WERI-Rb-1 (cell line): ENCODE measurements at regions not wholly inside any gene's neighbourhood (a gene's known extent, or its start where the extent isn't known, plus 50 kb on each side); places are given as distances from the start of the nearest gene placed in this dataset.

Source experiments
- DNase-seq: peaks from one replicate; pipeline ENCODE4 v3.0.0-alpha.2; 2020
- H3K27ac ChIP-seq: fragments of 250-450 bp; sonication (Bioruptor Pico); 2 replicates; pipeline ENCODE4 v1.5.1; 2020; ENCODE audit warnings: mild to moderate bottlenecking, moderate library complexity
- H3K27me3 ChIP-seq: fragments of 250-450 bp; sonication (Bioruptor Pico); 2 replicates; pipeline ENCODE4 v1.5.1; 2021; ENCODE audit warnings: mild to moderate bottlenecking, low read depth, moderate library complexity; ENCODE audit not compliant: insufficient read depth, severe bottlenecking
- H3K36me3 ChIP-seq: fragments of 250-450 bp; sonication (Bioruptor Pico); 2 replicates; pipeline ENCODE4 v1.5.1; 2020; ENCODE audit warnings: mild to moderate bottlenecking, moderate library complexity
- H3K4me3 ChIP-seq: 2 replicates; pipeline ENCODE4 v1.5.1; 2011; ENCODE audit warnings: low read depth, mild to moderate bottlenecking, control low read depth, low read length
- H3K9me3 ChIP-seq: fragments of 250-450 bp; sonication (Bioruptor Pico); 2 replicates; pipeline ENCODE4 v1.5.1; 2021; ENCODE audit warnings: mild to moderate bottlenecking, moderate library complexity; ENCODE audit not compliant: severe bottlenecking
- CTCF ChIP-seq: IDR thresholded peaks from 2 replicates; pipeline ENCODE4 v1.5.1; 2011; ENCODE audit warnings: low read depth, mild to moderate bottlenecking, control low read depth, inconsistent platforms, low read length

- Histone ChIP-seq H3K27me3 (no peaks in the 10 kb centered on the region), H3K27ac (no peak overlapping the region), H3K4me3 (no peak overlapping the region), H3K9me3 (no peaks in the 10 kb centered on the region), H3K36me3 (no peaks in the 10 kb centered on the region)
- TF ChIP-seq CTCF = no peak
- DNase-seq = no peak
Measured at GRCh38 chr13:82905071-82905470, 977.2 kb downstream of the SLITRK1 start.

DNA sequence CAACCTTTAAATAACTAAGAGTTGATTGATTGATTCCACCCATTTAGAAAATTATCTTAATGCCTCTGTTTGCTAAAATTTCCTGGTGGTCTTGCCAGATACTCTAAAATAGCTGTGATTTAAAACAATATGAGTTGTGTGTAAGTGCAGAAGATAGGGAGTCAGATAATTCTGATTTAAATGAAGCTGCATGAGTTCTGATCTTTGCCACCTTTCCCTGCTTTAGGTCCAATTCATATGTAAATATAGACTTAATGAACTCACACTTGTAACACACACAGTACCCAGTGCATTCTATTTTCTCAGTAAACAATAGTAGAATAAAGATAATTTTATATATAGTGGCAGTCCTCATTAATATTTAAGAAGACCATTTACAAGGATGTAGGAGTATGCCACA is 981.8 kb downstream of the SLITRK1 start:
- no peak overlapping the region for H3K27ac ChIP-seq
- no peaks in the 10 kb centered on the region for H3K36me3 ChIP-seq
- DNase-seq = no peak
- no peak for TF ChIP-seq CTCF
- peaks cover 4% of the 10 kb centered on the region for H3K9me3 ChIP-seq
- no peak overlapping the region for H3K4me3 ChIP-seq
- no peaks in the 10 kb centered on the region for H3K27me3 ChIP-seq

GRCh38 chr13:82898586-82898985 is 983.7 kb downstream of the SLITRK1 start:
- no peaks in the 10 kb centered on the region for H3K36me3 ChIP-seq
- peaks cover 4% of the 10 kb centered on the region for H3K9me3 ChIP-seq
- no peak for TF ChIP-seq CTCF
- no peaks in the 10 kb centered on the region for H3K27me3 ChIP-seq
- no peak overlapping the region for H3K4me3 ChIP-seq
- DNase-seq = no peak
- H3K27ac ChIP-seq = no peak overlapping the region

- no peak for DNase-seq
- no peak overlapping the region for H3K4me3 ChIP-seq
- no peak overlapping the region for H3K27ac ChIP-seq
- no peaks in the 10 kb centered on the region for H3K9me3 ChIP-seq
- H3K36me3 ChIP-seq = no peaks in the 10 kb centered on the region
- TF ChIP-seq CTCF = no peak
- H3K27me3 ChIP-seq = no peaks in the 10 kb centered on the region
Measured at GRCh38 chr13:82879921-82880320, 1002.4 kb downstream of the SLITRK1 start.

DNA sequence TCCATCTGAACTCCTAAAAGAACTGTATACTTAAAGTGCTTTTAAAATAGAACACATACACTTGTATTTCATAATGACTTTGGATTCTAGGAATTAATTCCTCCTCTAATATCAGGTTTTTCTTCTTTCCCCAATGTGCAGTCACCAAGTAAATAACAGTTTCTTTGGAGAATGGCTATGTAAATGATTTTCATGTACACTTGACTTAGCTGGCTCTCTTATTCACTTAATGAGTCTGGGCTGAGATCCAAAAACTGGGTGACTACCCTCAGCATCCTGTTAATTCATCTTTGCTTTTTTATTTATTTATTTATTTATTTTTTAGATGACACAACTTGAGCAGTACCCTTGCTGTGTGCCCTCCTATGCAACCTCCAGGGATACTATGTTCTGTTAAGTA is 1003.7 kb downstream of the SLITRK1 start:
- Histone ChIP-seq H3K4me3 (no peak overlapping the region), H3K27ac (no peak overlapping the region), H3K36me3 (no peaks in the 10 kb centered on the region), H3K9me3 (no peaks in the 10 kb centered on the region), H3K27me3 (no peaks in the 10 kb centered on the region)
- no peak for DNase-seq
- no peak for TF ChIP-seq CTCF

- no peak for DNase-seq
- Histone ChIP-seq H3K27ac (no peak overlapping the region), H3K9me3 (no peaks in the 10 kb centered on the region), H3K27me3 (no peaks in the 10 kb centered on the region), H3K36me3 (no peaks in the 10 kb centered on the region), H3K4me3 (no peak overlapping the region)
- TF ChIP-seq CTCF = no peak
Measured at GRCh38 chr13:82867284-82867683, 1015.0 kb downstream of the SLITRK1 start.
